ENCODE measurements at regions not wholly inside any gene's neighbourhood (a gene's known extent, or its start where the extent isn't known, plus 50 kb on each side); places are given as distances from the start of the nearest gene placed in this dataset.

DNA sequence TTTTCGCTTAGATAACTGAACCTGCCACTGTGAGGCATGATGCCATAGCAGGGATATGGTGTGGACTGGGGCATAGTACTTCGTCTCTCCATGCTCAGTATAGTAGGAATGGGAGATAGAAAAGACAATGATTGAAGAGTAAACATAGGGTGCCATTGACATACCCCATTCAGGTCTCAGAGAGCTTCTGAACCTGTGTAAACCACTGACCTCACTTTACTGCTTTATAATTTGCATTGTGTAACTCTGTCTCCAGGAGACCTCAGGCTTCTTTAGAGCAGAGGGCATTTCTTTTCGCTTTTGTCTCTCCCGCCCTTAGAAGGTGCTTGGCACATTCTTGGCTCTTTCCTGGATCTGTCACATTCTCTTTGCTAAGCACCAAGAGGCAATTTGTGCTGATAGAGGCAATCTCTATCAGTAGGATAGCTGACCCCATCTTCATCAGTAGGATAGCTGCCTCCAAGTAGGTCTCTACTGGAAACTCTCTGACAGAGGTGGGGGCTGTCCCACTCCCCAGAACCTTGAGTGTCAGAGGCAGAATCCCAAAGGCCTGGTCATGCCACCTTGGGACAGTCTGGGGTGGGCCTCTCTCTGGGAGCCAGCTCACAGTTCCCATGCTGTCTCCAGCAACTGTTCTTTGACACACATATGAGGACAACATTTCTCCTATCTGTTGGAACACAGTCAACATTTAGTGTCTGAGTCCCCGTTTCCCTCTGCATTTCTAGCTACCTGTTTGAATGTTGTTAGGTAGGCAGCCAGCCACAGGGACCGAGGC lies 181.9 kb downstream of the UTP18 start:
- Mint-ChIP-seq H3K27me3 (ENCODE audit: insufficient read depth, low read depth, poor library complexity) (peaks cover 3% of the 10 kb centered on the region), H3K4me1 (no peaks in the 10 kb centered on the region; the same call in 2 of the 3 replicates), H3K27ac (no peak overlapping the region), H3K4me3 (no peak overlapping the region), H3K36me3 (ENCODE audit: low read depth) (no peaks in the 10 kb centered on the region; the same call in 2 of the 3 replicates), H3K9me3 (peaks cover 4% of the 10 kb centered on the region; the same call in 1 of the 3 replicates)
- Histone ChIP-seq H3K9me2 (ENCODE audit: insufficient read depth) (peaks cover 18% of the 10 kb centered on the region), H3K79me2 (replicated peaks; ENCODE audit: insufficient read depth) (no peaks in the 10 kb centered on the region), H3K27ac (ENCODE audit: low read depth) (no peak overlapping the region), H3K36me3 (ENCODE audit: insufficient read depth) (no peaks in the 10 kb centered on the region), H3F3A (replicated peaks; ENCODE audit: low read depth) (no peaks in the 10 kb centered on the region), H4K20me1 (replicated peaks; ENCODE audit: insufficient read depth) (no peaks in the 10 kb centered on the region), H3K4me3 (no peak overlapping the region), H3K27me3 (ENCODE audit: insufficient read depth) (no peaks in the 10 kb centered on the region), H3K4me2 (no peak overlapping the region), H2AFZ (0 out of 2 replicates have a peak overlapping the region, but pooled peaks have one; percentile 10), H3K4me1 (ENCODE audit: insufficient read depth) (no peaks in the 10 kb centered on the region)
- ATAC-seq (no peak), DNase-seq (ENCODE audit: low spot score) (no peak)
- TF ChIP-seq NANOG (IDR thresholded peaks at IDR 0.05; ENCODE audit: borderline replicate concordance) = no peak
- TF ChIP-seq CTCF (conservative IDR thresholded peaks at IDR 0.05; ENCODE audit: low read depth in 2 of 2) = no peak
- TF ChIP-seq CREB1 (CRISPR knock-in tag; IDR thresholded peaks at IDR 0.05; ENCODE audit: low read depth) = no peak
- TF ChIP-seq, protein P1, sequence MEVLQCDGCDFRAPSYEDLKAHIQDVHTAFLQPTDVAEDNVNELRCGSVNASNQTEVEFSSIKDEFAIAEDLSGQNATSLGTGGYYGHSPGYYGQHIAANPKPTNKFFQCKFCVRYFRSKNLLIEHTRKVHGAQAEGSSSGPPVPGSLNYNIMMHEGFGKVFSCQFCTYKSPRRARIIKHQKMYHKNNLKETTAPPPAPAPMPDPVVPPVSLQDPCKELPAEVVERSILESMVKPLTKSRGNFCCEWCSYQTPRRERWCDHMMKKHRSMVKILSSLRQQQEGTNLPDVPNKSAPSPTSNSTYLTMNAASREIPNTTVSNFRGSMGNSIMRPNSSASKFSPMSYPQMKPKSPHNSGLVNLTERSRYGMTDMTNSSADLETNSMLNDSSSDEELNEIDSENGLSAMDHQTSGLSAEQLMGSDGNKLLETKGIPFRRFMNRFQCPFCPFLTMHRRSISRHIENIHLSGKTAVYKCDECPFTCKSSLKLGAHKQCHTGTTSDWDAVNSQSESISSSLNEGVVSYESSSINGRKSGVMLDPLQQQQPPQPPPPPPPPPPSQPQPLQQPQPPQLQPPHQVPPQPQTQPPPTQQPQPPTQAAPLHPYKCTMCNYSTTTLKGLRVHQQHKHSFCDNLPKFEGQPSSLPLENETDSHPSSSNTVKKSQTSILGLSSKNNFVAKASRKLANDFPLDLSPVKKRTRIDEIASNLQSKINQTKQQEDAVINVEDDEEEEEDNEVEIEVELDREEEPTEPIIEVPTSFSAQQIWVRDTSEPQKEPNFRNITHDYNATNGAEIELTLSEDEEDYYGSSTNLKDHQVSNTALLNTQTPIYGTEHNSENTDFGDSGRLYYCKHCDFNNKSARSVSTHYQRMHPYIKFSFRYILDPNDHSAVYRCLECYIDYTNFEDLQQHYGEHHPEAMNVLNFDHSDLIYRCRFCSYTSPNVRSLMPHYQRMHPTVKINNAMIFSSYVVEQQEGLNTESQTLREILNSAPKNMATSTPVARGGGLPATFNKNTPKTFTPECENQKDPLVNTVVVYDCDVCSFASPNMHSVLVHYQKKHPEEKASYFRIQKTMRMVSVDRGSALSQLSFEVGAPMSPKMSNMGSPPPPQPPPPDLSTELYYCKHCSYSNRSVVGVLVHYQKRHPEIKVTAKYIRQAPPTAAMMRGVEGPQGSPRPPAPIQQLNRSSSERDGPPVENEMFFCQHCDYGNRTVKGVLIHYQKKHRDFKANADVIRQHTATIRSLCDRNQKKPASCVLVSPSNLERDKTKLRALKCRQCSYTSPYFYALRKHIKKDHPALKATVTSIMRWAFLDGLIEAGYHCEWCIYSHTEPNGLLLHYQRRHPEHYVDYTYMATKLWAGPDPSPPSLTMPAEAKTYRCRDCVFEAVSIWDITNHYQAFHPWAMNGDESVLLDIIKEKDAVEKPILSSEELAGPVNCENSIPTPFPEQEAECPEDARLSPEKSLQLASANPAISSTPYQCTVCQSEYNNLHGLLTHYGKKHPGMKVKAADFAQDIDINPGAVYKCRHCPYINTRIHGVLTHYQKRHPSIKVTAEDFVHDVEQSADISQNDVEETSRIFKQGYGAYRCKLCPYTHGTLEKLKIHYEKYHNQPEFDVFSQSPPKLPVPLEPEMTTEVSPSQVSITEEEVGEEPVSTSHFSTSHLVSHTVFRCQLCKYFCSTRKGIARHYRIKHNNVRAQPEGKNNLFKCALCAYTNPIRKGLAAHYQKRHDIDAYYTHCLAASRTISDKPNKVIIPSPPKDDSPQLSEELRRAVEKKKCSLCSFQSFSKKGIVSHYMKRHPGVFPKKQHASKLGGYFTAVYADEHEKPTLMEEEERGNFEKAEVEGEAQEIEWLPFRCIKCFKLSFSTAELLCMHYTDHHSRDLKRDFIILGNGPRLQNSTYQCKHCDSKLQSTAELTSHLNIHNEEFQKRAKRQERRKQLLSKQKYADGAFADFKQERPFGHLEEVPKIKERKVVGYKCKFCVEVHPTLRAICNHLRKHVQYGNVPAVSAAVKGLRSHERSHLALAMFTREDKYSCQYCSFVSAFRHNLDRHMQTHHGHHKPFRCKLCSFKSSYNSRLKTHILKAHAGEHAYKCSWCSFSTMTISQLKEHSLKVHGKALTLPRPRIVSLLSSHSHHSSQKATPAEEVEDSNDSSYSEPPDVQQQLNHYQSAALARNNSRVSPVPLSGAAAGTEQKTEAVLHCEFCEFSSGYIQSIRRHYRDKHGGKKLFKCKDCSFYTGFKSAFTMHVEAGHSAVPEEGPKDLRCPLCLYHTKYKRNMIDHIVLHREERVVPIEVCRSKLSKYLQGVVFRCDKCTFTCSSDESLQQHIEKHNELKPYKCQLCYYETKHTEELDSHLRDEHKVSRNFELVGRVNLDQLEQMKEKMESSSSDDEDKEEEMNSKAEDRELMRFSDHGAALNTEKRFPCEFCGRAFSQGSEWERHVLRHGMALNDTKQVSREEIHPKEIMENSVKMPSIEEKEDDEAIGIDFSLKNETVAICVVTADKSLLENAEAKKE (CRISPR knock-in tag; IDR thresholded peaks at IDR 0.05) = no peak
- no peak for TF ChIP-seq ZNF331 (CRISPR knock-in tag; IDR thresholded peaks at IDR 0.05; ENCODE audit: low read depth)
- no peak for TF ChIP-seq ZNF114 (CRISPR knock-in tag; IDR thresholded peaks at IDR 0.05)
